HCT116 (cell line): ENCODE measurements at regions not wholly inside any gene's neighbourhood (a gene's known extent, or its start where the extent isn't known, plus 50 kb on each side); places are given as distances from the start of the nearest gene placed in this dataset.

Experiments used
- ATAC-seq: fragments of 200-7000 bp; cut with Tn5 transposase; 2 replicates; pipeline ENCODE4 v1.9.1; 2020; ENCODE audit warnings: mild to moderate bottlenecking, moderate library complexity
- BruUV-seq: library from RNA; stranded (reverse); fragments of 400-500 nt; replicated peaks from 2 replicates; lab custom pipeline; 2021; lab: Mats Ljungman, UMichigan
- CTCF ChIA-PET: fragments of 300-600 bp; sonication (Branson Sonifier 250); formaldehyde crosslinking; loops from one replicate; lab custom pipeline; 2021; ENCODE audit warnings: antibody characterized with exemption; lab: Charles Lee
- POLR2A ChIA-PET: fragments of 300-600, 350-600 bp; sonication (Branson Sonifier 250); formaldehyde crosslinking; loops from one replicate; lab custom pipeline; 2021; ENCODE audit warnings: antibody characterized with exemption; lab: Charles Lee
- RAD21 ChIA-PET, 2 experiments: fragments of 300-600 bp; sonication (Branson Sonifier 250); formaldehyde crosslinking; loops; one replicate each; lab custom pipeline; 2023; ENCODE audit warnings: low total read pairs in 2 of 2; ENCODE audit not compliant: uncharacterized antibody in 2 of 2, unreplicated experiment in 2 of 2, low non-redundant PET in 1 of 2; lab: Charles Lee
- DNase-seq: peaks from one replicate; pipeline ENCODE4 v3.0.0-alpha.2; 2010; ENCODE audit warnings: low read depth, low spot score
- H2AFZ ChIP-seq: fragments of 200-600 bp; shearing (Covaris generic), sonication (generic); 2 replicates; pipeline ENCODE4 v1.6.1; 2017; ENCODE audit warnings: low read depth, mixed run types, mixed read lengths, antibody characterized with exemption, low read length; ENCODE audit not compliant: poor library complexity, severe bottlenecking
- H3K27ac ChIP-seq: 2 replicates; pipeline ENCODE4 v1.5.1; 2012; ENCODE audit warnings: low read depth, low read length
- H3K27me3 ChIP-seq: fragments of 200-600 bp; sonication (generic); 2 replicates; pipeline ENCODE4 v1.6.1; 2016; ENCODE audit warnings: mixed run types, low read length, mixed read lengths; ENCODE audit not compliant: insufficient read depth
- H3K36me3 ChIP-seq, 2 experiments: fragments of 200-500 bp in 1 of 2; fragments of 200-600 bp in 1 of 2; sonication (Bioruptor generic) in 1 of 2; sonication (generic) in 1 of 2; 2 replicates each; pipeline versions ENCODE4 v1.5.1 to v1.6.1; 2014 to 2016; ENCODE audit warnings: low read length in 2 of 2, inconsistent platforms in 1 of 2, mixed read lengths in 1 of 2, mixed run types in 1 of 2; ENCODE audit not compliant: insufficient read depth in 2 of 2, control insufficient read depth in 1 of 2
- H3K4me1 ChIP-seq, 2 experiments: fragments of 200-600 bp in 1 of 2; sonication (generic) in 1 of 2; 2 replicates each; pipeline versions ENCODE4 v1.5.1 to v1.6.1; 2012 to 2017; ENCODE audit warnings: low read length in 2 of 2, inconsistent platforms in 1 of 2, mild to moderate bottlenecking in 1 of 2, mixed read lengths in 1 of 2, mixed run types in 1 of 2, moderate library complexity in 1 of 2; ENCODE audit not compliant: insufficient read depth in 2 of 2, control insufficient read depth in 1 of 2
- H3K4me2 ChIP-seq: fragments of 200-600 bp; sonication (generic); 2 replicates; pipeline ENCODE4 v1.6.1; 2017; ENCODE audit warnings: mixed run types, low read length, mixed read lengths
- H3K4me3 ChIP-seq, 2 experiments: fragments of 200-600 bp in 1 of 2; sonication (generic) in 1 of 2; replicated peaks in 1 of 2; 2 replicates each; pipeline ENCODE4 v1.5.1; 2011 to 2016; ENCODE audit warnings: low read length in 2 of 2, control low read depth in 1 of 2, low read depth in 1 of 2, mild to moderate bottlenecking in 1 of 2, mixed read lengths in 1 of 2, mixed run types in 1 of 2
- H3K79me2 ChIP-seq: fragments of 200-600 bp; sonication (generic); 2 replicates; pipeline ENCODE4 v1.6.1; 2017; ENCODE audit warnings: mild to moderate bottlenecking, mixed run types, low read length, moderate library complexity, mixed read lengths; ENCODE audit not compliant: insufficient read depth
- H3K9ac ChIP-seq: fragments of 200-600 bp; sonication (generic); 2 replicates; pipeline ENCODE4 v1.6.1; 2016; ENCODE audit warnings: low read length, mixed read lengths
- H3K9me2 ChIP-seq: fragments of 200-600 bp; sonication (generic), shearing (Covaris generic); 2 replicates; pipeline ENCODE4 v1.6.1; 2017; ENCODE audit warnings: mixed run types, mild to moderate bottlenecking, moderate library complexity; ENCODE audit not compliant: insufficient read depth
- H3K9me3 ChIP-seq, 2 experiments: fragments of 200-500 bp in 1 of 2; fragments of 200-600 bp in 1 of 2; sonication (Bioruptor generic) in 1 of 2; sonication (generic) in 1 of 2; 2 replicates each; pipeline ENCODE4 v1.6.1; 2014 to 2017; ENCODE audit warnings: low read length in 2 of 2, mixed read lengths in 2 of 2, inconsistent platforms in 1 of 2, low read depth in 1 of 2, mild to moderate bottlenecking in 1 of 2, mixed run types in 1 of 2, moderate library complexity in 1 of 2; ENCODE audit not compliant: control insufficient read depth in 1 of 2, insufficient read depth in 1 of 2
- H4K20me1 ChIP-seq: fragments of 200-600 bp; sonication (generic), shearing (Covaris generic); 2 replicates; pipeline ENCODE4 v1.6.1; 2017; ENCODE audit warnings: mixed run types, mild to moderate bottlenecking, moderate library complexity; ENCODE audit not compliant: insufficient read depth
- ATF3 ChIP-seq: IDR thresholded peaks from 2 replicates; pipeline ENCODE4 v1.6.1; 2012
- CEBPB ChIP-seq: IDR thresholded peaks from 2 replicates; pipeline ENCODE4 v1.6.1; 2012; ENCODE audit warnings: low read depth
- CTCF ChIP-seq, 3 experiments: fragments of 200-600 bp in 1 of 3; sonication (generic) in 1 of 3; IDR thresholded peaks in 2 of 3; conservative IDR thresholded peaks in 1 of 3; 2 replicates each; pipeline ENCODE4 v1.5.1; 2012 to 2017; ENCODE audit warnings: low read depth in 2 of 3, low read length in 2 of 3, antibody characterized with exemption in 1 of 3, borderline replicate concordance in 1 of 3, control low read depth in 1 of 3, mild to moderate bottlenecking in 1 of 3, mixed read lengths in 1 of 3, mixed run types in 1 of 3, moderate library complexity in 1 of 3; ENCODE audit not compliant: insufficient read depth in 1 of 3
- ELF1 ChIP-seq: IDR thresholded peaks from 2 replicates; pipeline ENCODE4 v1.6.1; 2012; ENCODE audit warnings: low read depth, borderline replicate concordance
- EZH2 ChIP-seq: fragments of 200-600 bp; sonication (generic); IDR thresholded peaks from 2 replicates; pipeline ENCODE4 v1.6.1; 2017; ENCODE audit warnings: antibody characterized with exemption, mixed run types
- EZH2phosphoT487 ChIP-seq: fragments of 200-600 bp; IDR thresholded peaks from 2 replicates; pipeline ENCODE4 v1.6.1; 2018; ENCODE audit warnings: antibody characterized with exemption, borderline replicate concordance
- FOSL1 ChIP-seq: IDR thresholded peaks from 2 replicates; pipeline ENCODE4 v1.6.1; 2012; ENCODE audit warnings: low read depth
- JUND ChIP-seq: IDR thresholded peaks from 2 replicates; pipeline ENCODE4 v1.6.1; 2012
- POLR2A ChIP-seq: IDR thresholded peaks from 2 replicates; pipeline ENCODE4 v1.7.0; 2011; ENCODE audit warnings: borderline replicate concordance; ENCODE audit not compliant: insufficient read depth, insufficient read length; ENCODE audit errors: extremely low read depth
- POLR2AphosphoS5 ChIP-seq: IDR thresholded peaks from 2 replicates; pipeline ENCODE4 v1.6.1; 2011; ENCODE audit warnings: mild to moderate bottlenecking, low read depth, low read length, moderate library complexity
- REST ChIP-seq: IDR thresholded peaks from 2 replicates; pipeline ENCODE4 v1.6.1; 2012; ENCODE audit warnings: low read depth
- SIN3A ChIP-seq: IDR thresholded peaks from 2 replicates; pipeline ENCODE4 v1.6.1; 2012; ENCODE audit warnings: low read depth
- SP1 ChIP-seq: IDR thresholded peaks from 2 replicates; pipeline ENCODE4 v1.6.1; 2012; ENCODE audit warnings: low read depth
- SRF ChIP-seq: IDR thresholded peaks from 2 replicates; pipeline ENCODE4 v1.6.1; 2012; ENCODE audit warnings: low read depth
- TCF7L2 ChIP-seq: IDR thresholded peaks from 2 replicates; pipeline ENCODE4 v1.7.0; 2011; ENCODE audit warnings: borderline replicate concordance, inconsistent platforms; ENCODE audit not compliant: insufficient read depth, insufficient read length; ENCODE audit errors: extremely low read depth
- YY1 ChIP-seq: IDR thresholded peaks from 2 replicates; pipeline ENCODE4 v1.6.1; 2011; ENCODE audit warnings: low read length, low read depth, moderate library complexity, mild to moderate bottlenecking; ENCODE audit not compliant: insufficient replicate concordance; ENCODE audit errors: extremely low read depth
- ZFX ChIP-seq: fragments of 450-650 bp; IDR thresholded peaks from 2 replicates; pipeline ENCODE4 v1.6.1; 2017
- ZNF274 ChIP-seq: fragments of 200-500 bp; sonication (Bioruptor generic); IDR thresholded peaks from 2 replicates; pipeline ENCODE4 v1.6.1; 2014; ENCODE audit warnings: mild to moderate bottlenecking, low read depth, low read length, inconsistent platforms
- intact Hi-C: fragments of 100-400 bp; cut with micrococcal nuclease; formaldehyde crosslinking; loops from 2 replicates; pipeline ENCODE4 v1.10.0; 2022
- TF ChIP-seq, protein P1 (sequence below): IDR thresholded peaks from 2 replicates; pipeline ENCODE4 v1.6.1; 2011; ENCODE audit warnings: mild to moderate bottlenecking, low read length, moderate library complexity; ENCODE audit not compliant: insufficient replicate concordance; ENCODE audit errors: extremely low read depth

- POLR2A ChIA-PET: no interaction called here
- no peaks in the 10 kb centered on the region for H3K36me3 ChIP-seq
- H3K27me3 ChIP-seq: no peaks in the 10 kb centered on the region
- ATAC-seq: no peak
- no peaks in the 10 kb centered on the region for H3K79me2 ChIP-seq
- H4K20me1 ChIP-seq: no peaks in the 10 kb centered on the region
- no peak overlapping the region for H3K9ac ChIP-seq
- no peak for DNase-seq
- peaks cover 0 to 3% of the 10 kb centered on the region in 2 experiments; a peak in 1 of 4 replicates for H3K4me1 ChIP-seq
- no peaks in the 10 kb centered on the region for H3K9me2 ChIP-seq
- H3K4me3 ChIP-seq: no peak overlapping the region
- no peak overlapping the region for H2AFZ ChIP-seq
- CTCF ChIA-PET: no interaction called here
- no TSS peak for BruUV-seq
- no peak overlapping the region for H3K4me2 ChIP-seq
- no peaks in the 10 kb centered on the region for H3K9me3 ChIP-seq
- intact Hi-C loops: no loop called here
- no peak overlapping the region for H3K27ac ChIP-seq
- RAD21 ChIA-PET: no interaction called here
- TF ChIP-seq REST: no peak
- TF ChIP-seq EZH2: no peak
- TF ChIP-seq POLR2AphosphoS5: no peak
- no peak for TF ChIP-seq CEBPB
- no peak for TF ChIP-seq SP1
- TF ChIP-seq POLR2A: no peak
- TF ChIP-seq ZFX: no peak
- no peak for TF ChIP-seq SRF
- TF ChIP-seq, protein P1, sequence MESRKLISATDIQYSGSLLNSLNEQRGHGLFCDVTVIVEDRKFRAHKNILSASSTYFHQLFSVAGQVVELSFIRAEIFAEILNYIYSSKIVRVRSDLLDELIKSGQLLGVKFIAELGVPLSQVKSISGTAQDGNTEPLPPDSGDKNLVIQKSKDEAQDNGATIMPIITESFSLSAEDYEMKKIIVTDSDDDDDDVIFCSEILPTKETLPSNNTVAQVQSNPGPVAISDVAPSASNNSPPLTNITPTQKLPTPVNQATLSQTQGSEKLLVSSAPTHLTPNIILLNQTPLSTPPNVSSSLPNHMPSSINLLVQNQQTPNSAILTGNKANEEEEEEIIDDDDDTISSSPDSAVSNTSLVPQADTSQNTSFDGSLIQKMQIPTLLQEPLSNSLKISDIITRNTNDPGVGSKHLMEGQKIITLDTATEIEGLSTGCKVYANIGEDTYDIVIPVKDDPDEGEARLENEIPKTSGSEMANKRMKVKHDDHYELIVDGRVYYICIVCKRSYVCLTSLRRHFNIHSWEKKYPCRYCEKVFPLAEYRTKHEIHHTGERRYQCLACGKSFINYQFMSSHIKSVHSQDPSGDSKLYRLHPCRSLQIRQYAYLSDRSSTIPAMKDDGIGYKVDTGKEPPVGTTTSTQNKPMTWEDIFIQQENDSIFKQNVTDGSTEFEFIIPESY: no peak
- no peak for TF ChIP-seq ATF3
- TF ChIP-seq ELF1: no peak
- TF ChIP-seq TCF7L2: no peak
- TF ChIP-seq EZH2phosphoT487: no peak
- no peak for TF ChIP-seq CTCF (IDR thresholded peaks at IDR 0.05 in 2 of 3, conservative IDR thresholded peaks at IDR 0.05 in 1 of 3; ENCODE audit: borderline replicate concordance in 1 of 3, insufficient read depth in 1 of 3, low read depth in 2 of 3, low read length in 2 of 3)
- no peak for TF ChIP-seq FOSL1
- no peak for TF ChIP-seq ZNF274
- TF ChIP-seq JUND: no peak
- TF ChIP-seq SIN3A: no peak
- no peak for TF ChIP-seq YY1
These were observed 485.2 kb downstream of the VRK1 start for GRCh38 chr14:97282210-97283004.
